Fibroblast of mammary gland (primary cell): ENCODE measurements at regions not wholly inside any gene's neighbourhood (a gene's known extent, or its start where the extent isn't known, plus 50 kb on each side); places are given as distances from the start of the nearest gene placed in this dataset.
A peak's percentile ranks its signal among the peaks of the same experiment; 100 is the strongest.

Experiments used
- DNase-seq: peaks from one replicate; pipeline ENCODE4 v3.0.0-alpha.2; 2010; ENCODE audit warnings: low read depth
- H3K4me3 ChIP-seq: 2 replicates; pipeline ENCODE4 v1.5.1; 2011; ENCODE audit warnings: low read depth, mild to moderate bottlenecking, low read length, moderate library complexity; ENCODE audit not compliant: control insufficient read depth
- CTCF ChIP-seq: conservative IDR thresholded peaks from 2 replicates; pipeline ENCODE4 v1.5.1; 2011; ENCODE audit warnings: low read depth, low read length, inconsistent platforms; ENCODE audit not compliant: control insufficient read depth, insufficient read depth

- no peak for TF ChIP-seq CTCF
- H3K4me3 ChIP-seq, result no peak overlapping the region
- no peak for DNase-seq
Measured at GRCh38 chr14:89053303-89053702, 228.9 kb downstream of the TTC8 start.

GRCh38 chr14:89056394-89056793 lies 231.9 kb downstream of the TTC8 start:
- H3K4me3 ChIP-seq, result no peak overlapping the region
- DNase-seq, result no peak
- TF ChIP-seq CTCF, result no peak

GRCh38 chr14:89058697-89059096 lies 234.2 kb downstream of the TTC8 start:
- TF ChIP-seq CTCF, result no peak
- DNase-seq, result no peak
- H3K4me3 ChIP-seq, result no peak overlapping the region

- no peak for TF ChIP-seq CTCF
- no peak overlapping the region for H3K4me3 ChIP-seq
- DNase-seq, result peak; percentile 14
Measured at GRCh38 chr14:89060191-89060590, 235.7 kb downstream of the TTC8 start.

GRCh38 chr14:89061696-89062095 lies 237.2 kb downstream of the TTC8 start:
- no peak for DNase-seq
- H3K4me3 ChIP-seq, result no peak overlapping the region
- no peak for TF ChIP-seq CTCF

GRCh38 chr14:89065879-89066278 lies 241.4 kb downstream of the TTC8 start:
- DNase-seq, result no peak
- TF ChIP-seq CTCF, result no peak

GRCh38 chr14:89067293-89067972 lies 243.0 kb downstream of the TTC8 start:
- DNase-seq, result no peak
- H3K4me3 ChIP-seq, result no peak overlapping the region
- TF ChIP-seq CTCF, result no peak

More at GRCh38 chr14:89065879-89066278, 241.4 kb downstream of the TTC8 start:
- H3K4me3 ChIP-seq, result no peak overlapping the region
